ENCODE measurements at regions not wholly inside any gene's neighbourhood (a gene's known extent, or its start where the extent isn't known, plus 50 kb on each side); places are given as distances from the start of the nearest gene placed in this dataset.

DNA sequence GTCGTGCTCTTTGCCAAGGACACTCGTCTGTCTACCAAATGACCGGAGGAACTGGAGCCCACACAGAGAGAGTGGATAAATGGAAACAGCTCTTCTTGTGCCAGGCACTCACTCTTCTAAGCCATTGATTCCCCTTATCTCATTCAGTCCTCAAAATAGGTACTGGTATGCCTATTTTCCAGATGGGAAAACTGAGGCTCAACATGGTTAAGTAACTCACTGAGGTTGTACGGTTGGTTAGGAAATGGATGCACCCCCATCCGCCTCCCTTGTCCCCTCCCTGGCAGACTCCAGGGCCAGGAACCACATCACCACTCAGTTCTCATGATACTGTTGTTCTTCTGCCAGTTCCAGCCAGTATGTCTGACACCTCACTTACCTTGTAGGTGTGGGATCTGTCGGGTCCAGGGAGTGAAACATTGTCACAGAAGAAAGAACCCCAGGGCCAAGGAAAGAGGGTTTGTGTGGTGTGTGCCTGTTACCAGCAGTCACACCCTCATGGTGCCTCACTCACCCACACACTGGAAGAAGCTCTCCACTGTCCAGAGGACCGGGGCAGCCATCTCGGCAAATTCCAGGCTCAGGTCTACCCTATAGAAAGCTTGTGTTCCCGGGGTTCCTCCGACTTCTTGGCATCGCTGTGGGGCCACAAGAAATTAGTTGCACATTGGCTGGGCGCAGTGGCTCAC, 58.8 kb upstream of the TARDBP start:
- FAIRE-seq: no peak
- DNase-seq (ENCODE audit: extremely low spot score, insufficient read length, low read depth): no peak

DNA sequence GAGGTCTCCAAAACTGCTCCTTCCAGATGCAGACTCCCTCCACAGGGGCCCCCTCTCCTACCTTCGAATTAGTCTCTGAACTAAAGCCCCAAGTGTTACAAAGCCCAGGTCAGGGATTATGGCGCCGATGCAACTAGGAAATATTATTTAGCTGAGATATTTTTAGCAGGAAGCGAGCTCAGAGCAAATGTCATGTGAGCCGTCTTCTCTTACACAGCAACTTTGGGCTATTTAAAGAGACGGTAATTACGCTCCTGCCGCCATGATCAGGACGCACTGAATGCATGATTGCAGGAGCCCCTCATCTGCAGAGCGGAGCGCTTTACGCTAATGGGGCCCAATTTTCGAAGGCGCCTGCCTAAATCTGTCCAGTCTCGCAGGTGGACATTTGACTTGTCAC, 55.3 kb upstream of the TARDBP start:
- FAIRE-seq (no peak), DNase-seq (ENCODE audit: extremely low spot score, insufficient read length, low read depth) (no peak)

- no peak for FAIRE-seq
- no peak for DNase-seq (ENCODE audit: extremely low spot score, insufficient read length, low read depth)
Measured at GRCh38 chr1:10958614-10959013, 53.8 kb upstream of the TARDBP start.

GRCh38 chr1:10960411-10961299, 51.8 kb upstream of the TARDBP start:
- DNase-seq (ENCODE audit: extremely low spot score, insufficient read length, low read depth) (peak; percentile 71), FAIRE-seq (peak; percentile 85)

DNA sequence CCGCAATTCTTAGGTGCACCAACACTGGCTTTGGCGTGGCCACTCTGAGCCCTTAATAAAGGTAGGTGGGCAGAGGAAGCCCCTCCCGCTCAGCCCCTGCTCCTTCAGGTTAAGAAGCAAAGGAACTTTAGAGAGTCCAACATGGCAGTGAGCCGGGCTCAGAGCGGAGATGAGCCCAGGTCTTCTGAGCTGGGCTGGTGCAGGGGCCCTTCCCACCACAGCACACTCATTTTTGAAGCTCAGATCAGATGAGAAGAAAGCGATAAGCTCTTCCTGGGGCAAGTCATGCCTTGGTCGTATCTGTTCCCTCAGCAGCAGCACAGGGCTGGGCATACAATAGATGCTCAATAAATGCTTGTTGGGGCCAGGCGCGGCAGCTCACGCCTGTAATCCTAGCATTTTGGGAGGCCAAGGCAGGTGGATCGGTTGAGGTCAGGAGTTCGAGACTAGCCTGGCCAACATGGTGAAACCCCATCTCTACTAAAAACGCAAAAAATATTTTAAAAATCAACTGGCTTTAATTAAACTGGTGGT, 51.1 kb upstream of the TARDBP start:
- FAIRE-seq (no peak), DNase-seq (ENCODE audit: extremely low spot score, insufficient read length, low read depth) (no peak)

- FAIRE-seq: no peak
- no peak for DNase-seq (ENCODE audit: extremely low spot score, insufficient read length, low read depth)
Measured at GRCh38 chr1:10962483-10962882, 50.0 kb upstream of the TARDBP start.
